H54 (cell line): ENCODE measurements at regions not wholly inside any gene's neighbourhood (a gene's known extent, or its start where the extent isn't known, plus 50 kb on each side); places are given as distances from the start of the nearest gene placed in this dataset.

Source experiments
- DNase-seq: peaks from one replicate; pipeline ENCODE4 v3.0.0; 2011; ENCODE audit warnings: low spot score, mixed read lengths; ENCODE audit not compliant: insufficient read length
- FAIRE-seq: peaks from 3 replicates; lab custom pipeline; 2011; peaks lifted over from hg19 to GRCh38; lab: Jason Lieb, UNC
- POLR2A ChIP-seq: IDR thresholded peaks from 2 replicates; pipeline ENCODE4 v1.6.1; 2011; ENCODE audit warnings: low read depth, mild to moderate bottlenecking, low read length

DNA sequence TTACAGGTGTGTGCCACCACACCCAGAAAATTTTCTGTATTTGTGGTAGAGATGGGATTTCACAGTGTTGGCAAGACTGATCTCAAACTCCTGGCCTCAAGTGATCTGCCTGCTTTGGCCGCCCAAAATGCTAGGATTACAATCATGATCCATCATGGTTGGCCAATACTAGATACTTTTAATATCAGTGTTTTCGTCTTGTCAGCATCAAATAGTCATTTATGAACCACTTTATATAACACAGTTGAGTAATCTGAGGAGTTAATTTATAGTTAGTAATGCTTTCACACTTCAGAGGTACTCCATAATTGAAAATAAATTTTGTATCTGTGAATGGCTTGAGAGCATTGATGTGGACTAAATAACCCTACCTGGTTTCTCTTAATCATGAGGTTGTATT is 178.6 kb downstream of the TRAM1L1 start:
- FAIRE-seq = no peak
- DNase-seq = no peak
- TF ChIP-seq POLR2A = no peak

DNA sequence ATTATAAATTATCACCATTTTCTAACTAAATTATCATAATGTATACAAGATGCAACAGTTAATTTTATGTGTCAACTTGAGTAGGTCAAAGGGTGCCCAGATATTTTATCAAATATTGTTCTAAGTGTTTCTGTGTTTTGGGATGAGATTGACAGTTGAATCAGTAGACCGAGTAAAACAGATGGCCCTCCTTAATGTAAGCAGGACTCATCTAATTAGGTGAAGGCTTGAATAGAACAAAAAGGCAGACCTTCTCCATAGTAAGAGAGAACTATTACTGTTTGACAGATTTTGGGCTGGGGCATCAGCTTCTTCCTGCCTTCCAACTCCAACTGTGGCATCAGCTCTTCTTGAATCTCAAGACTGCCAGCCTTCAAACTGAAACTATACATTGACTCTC is 185.8 kb downstream of the TRAM1L1 start:
- no peak for FAIRE-seq
- DNase-seq = no peak
- no peak for TF ChIP-seq POLR2A

GRCh38 chr4:116885579-116885978 is 199.8 kb downstream of the TRAM1L1 start:
- no peak for DNase-seq
- TF ChIP-seq POLR2A = no peak
- FAIRE-seq = no peak

DNA sequence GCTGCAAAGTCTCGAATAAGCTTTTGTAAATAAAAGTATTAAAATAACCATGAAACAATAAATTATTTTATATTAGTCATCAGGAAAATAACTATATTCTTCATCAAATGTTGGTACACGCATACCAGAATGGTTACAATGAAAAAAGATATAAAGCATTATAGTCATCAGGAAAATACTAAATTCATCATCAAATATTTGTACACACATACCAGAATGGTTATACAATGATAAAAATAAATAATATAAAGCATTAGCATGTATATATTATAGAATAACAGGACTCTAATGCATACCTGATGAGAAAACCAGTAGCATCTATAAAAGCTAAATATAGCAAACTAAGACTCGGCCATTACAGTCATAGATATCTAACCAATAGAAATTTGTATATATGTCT is 202.9 kb downstream of the TRAM1L1 start:
- no peak for DNase-seq
- TF ChIP-seq POLR2A = no peak
- FAIRE-seq = no peak

DNA sequence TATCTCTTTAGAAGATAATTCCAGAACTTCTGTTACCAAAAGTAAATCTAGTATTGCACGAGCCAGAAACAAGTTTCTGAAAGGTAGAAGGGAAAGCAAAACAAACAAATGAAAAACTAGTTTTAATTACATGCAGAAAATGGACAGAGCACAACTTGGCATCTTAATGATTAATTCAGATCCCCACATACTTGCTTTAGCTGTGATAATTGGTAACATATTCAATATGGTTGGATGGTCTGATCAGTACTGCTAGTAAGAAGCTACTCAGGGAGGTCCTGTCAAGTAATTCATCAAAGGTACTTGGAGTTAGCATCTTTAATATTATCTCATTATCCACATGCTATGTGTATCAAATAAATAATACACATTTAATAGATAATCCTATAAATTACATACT is 204.3 kb downstream of the TRAM1L1 start:
- FAIRE-seq = no peak

GRCh38 chr4:116880625-116881024 is 204.8 kb downstream of the TRAM1L1 start:
- no peak for TF ChIP-seq POLR2A
- FAIRE-seq (no peak), DNase-seq (no peak)

More for the DNA sequence above, 204.3 kb downstream of the TRAM1L1 start:
- no peak for TF ChIP-seq POLR2A
- no peak for DNase-seq

GRCh38 chr4:116878280-116878679 is 207.1 kb downstream of the TRAM1L1 start:
- FAIRE-seq (no peak), DNase-seq (no peak)
- no peak for TF ChIP-seq POLR2A

GRCh38 chr4:116877069-116877468 is 208.3 kb downstream of the TRAM1L1 start:
- TF ChIP-seq POLR2A = no peak
- FAIRE-seq (no peak), DNase-seq (no peak)

DNA sequence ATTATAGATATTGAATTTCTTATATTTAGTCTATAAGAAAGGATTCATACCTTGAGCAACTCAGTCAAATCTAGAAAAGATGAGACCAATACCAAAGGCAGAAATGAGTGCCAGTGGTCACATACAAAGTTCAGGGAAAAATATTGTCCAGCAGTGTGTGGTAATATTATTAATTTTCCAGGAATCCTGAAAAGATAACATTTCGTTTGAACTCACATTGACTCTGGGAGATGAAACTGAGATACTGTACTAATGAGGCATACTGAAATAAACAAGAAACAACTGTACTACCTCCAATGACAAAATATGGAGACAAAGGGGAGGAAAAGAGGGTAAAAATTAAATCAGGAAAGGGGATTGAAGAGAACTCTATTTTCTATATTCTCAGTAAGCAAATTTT is 212.4 kb downstream of the TRAM1L1 start:
- DNase-seq (no peak), FAIRE-seq (no peak)
- no peak for TF ChIP-seq POLR2A

GRCh38 chr4:116872308-116872707 is 213.1 kb downstream of the TRAM1L1 start:
- DNase-seq (no peak), FAIRE-seq (no peak)
- TF ChIP-seq POLR2A = no peak

DNA sequence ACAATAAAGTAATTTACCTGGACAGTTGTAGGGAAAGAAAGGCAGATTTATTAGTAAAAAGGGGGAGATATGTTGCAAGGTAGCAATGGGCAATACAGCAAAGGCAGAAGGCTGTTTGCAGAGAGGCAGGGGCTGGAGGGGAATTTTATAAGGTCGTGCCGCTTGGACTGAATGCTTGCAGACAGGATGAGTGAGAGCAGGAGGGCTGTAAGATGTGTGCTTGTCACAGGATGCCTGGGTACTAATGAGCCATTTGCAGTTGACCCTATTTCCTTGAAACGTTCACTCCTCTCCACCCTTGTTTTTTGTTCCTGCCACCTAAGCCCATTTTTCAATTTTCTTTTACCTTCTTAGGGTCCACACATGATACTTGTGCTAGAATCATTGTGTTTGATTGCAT is 214.7 kb downstream of the TRAM1L1 start:
- FAIRE-seq (no peak), DNase-seq (no peak)

GRCh38 chr4:116866106-116866505 is 219.3 kb downstream of the TRAM1L1 start:
- FAIRE-seq (no peak), DNase-seq (no peak)
- TF ChIP-seq POLR2A = no peak

More for the DNA sequence above, 214.7 kb downstream of the TRAM1L1 start:
- no peak for TF ChIP-seq POLR2A

GRCh38 chr4:116862592-116862991 is 222.8 kb downstream of the TRAM1L1 start:
- no peak for TF ChIP-seq POLR2A
- DNase-seq (no peak), FAIRE-seq (no peak)

DNA sequence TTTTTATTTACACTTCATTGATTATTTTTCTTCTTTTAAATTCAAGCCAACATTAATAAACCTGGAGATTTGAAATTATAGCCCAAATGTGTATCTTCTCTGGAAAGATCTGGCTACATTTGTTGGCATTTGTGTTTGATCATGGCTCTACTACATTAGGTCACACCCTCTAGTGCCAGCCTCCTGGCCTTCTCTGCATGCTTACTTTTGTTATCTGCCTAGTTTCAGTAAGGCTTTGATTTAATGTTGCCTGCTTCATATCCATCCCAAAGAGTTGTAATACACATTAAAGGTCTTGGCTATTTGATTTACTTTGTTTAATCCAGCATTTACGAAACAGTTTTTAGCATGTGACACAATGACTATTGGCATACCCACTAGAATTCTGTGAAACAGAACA is 224.5 kb downstream of the TRAM1L1 start:
- DNase-seq = no peak
- no peak for TF ChIP-seq POLR2A
- FAIRE-seq = no peak

DNA sequence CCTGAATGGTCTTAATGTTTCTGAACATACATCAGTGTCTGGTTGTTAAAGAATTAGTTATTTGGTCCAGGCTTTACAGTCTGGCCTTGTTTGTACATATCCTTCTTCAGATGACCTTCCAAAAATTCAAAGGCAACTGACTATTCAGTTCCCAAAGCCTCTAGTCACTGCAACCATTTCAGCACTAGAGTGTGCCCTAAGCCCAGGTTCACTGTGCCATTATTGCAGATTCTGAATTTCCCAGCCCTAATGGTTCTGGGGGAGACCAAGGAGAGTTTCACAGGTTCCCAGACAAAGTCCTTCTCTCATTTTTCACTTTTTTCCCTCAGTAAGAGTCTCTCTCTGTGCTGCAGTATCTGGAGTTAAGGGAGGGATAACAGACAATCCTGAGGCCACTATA is 235.8 kb downstream of the TRAM1L1 start:
- DNase-seq (no peak), FAIRE-seq (no peak)
- TF ChIP-seq POLR2A = no peak

DNA sequence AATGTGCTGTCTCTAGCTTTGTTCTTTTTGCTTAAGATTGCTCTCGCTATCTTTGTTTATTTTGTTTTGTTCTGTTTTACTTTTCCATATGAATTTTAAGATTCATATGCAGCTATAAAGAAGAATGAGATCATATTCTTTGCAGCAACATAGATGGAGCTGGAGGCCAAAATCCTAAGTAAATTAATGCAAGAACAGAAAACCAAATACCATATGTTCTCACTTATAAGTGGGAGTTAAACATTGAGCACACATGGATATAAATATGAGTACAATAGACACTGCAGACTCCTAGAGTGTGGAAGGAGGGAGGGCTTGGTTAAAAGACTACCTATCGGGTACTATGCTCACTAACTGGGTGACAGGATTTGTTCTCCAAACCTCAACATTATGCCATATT is 237.8 kb downstream of the TRAM1L1 start:
- no peak for FAIRE-seq
- TF ChIP-seq POLR2A = no peak

More for the DNA sequence above, 237.8 kb downstream of the TRAM1L1 start:
- no peak for DNase-seq
